ENCODE measurements at regions not wholly inside any gene's neighbourhood (a gene's known extent, or its start where the extent isn't known, plus 50 kb on each side); places are given as distances from the start of the nearest gene placed in this dataset.

GRCh38 chr10:44060221-44060620 is 324.7 kb downstream of the CXCL12 start:
- TF ChIP-seq CTCF (conservative IDR thresholded peaks at IDR 0.05; ENCODE audit: low read length) (no peak), EZH2phosphoT487 (IDR thresholded peaks at IDR 0.05; ENCODE audit: borderline replicate concordance) (no peak)
